ENCODE measurements at regions not wholly inside any gene's neighbourhood (a gene's known extent, or its start where the extent isn't known, plus 50 kb on each side); places are given as distances from the start of the nearest gene placed in this dataset.
"Not testable (repeated sequence)": the region's sequence is repeated elsewhere in the genome, so short reads cannot be mapped to it uniquely, and the experiment has no call there.

DNA sequence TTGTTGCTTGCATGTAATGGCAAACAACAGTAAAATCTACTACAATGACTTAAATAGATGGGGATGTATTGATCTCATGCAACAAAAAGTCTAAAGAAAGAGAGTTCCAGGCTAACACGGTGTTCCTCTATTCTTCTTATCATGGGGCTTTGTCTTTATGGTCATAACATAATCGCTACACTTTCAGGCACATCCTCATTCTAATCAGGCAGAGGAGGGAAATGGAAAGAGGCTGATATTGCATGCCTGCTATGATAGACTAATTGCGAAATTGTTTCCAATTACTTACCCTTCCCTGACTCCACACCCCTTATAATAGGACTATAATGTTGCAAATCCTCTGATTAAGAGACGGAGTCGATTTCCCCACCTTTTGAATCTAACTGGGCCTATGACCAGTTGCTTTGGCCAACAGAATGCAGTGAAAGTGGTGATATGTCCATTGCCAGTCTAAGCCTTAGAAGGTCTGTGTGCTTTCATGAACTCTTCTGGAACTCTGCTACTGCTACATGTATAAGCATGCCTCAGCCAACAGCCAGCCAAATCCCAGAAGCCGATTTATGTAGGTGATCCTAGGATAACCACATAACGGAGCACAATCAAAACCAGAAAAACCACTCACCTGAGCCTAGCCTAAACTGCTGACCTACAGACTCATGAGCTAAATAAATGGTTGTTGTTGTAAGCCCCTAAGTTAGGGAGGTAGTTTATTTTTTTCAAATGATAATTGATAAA, 180.3 kb upstream of the TACR1 start:
- no peaks in the 10 kb centered on the region for H3K4me1 ChIP-seq
- H3K27ac Mint-ChIP-seq: no peak overlapping the region
- no peak overlapping the region for H2AFZ ChIP-seq (replicated peaks)

DNA sequence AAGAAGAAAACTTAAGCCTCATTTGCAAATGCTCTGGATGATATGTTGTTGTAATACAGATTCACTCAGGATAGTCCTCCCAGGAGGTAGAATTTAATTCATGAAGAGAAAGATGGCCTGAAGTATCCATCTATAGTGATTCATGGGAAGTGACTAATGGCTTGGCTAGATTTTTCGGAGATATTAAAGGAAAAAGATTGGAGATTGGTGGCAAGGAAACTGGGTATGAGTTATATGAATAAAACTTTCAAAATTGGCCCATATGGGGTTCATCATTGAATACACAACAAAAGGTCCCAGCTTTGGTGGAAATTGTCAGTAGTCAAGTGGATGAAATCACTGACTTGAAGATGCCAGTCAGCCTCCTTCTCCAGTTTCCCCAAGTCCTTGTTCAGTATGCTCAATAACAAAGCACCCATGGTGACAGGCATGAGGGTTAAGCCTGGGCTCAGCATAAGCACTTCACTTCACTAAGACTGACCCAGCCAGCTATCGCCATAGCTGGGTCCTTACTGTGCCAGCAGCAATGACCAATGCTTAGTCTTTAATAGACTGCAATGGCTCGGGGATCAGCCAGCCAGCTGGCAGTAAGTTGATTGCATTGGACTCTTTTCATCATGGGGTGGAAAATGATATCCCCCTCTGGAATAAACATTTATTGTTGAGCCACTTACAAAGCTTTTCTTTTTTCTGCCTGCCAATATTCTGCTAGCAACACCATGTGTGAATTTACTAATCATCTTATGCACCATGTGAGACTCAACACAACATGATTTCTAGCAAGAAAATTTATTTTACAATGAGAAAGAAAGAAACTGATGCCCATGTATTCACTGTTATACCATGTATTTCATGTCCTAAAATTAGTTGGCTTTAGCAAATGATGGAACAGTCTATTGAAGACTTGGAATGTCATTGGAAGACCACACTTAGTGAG, 176.6 kb upstream of the TACR1 start:
- Histone ChIP-seq H3K79me2 (ENCODE audit: low read depth) (no peaks in the 10 kb centered on the region), H3K27ac (no peak overlapping the region), H3K9ac (no peak overlapping the region), H3K4me2 (no peak overlapping the region), H4K20me1 (ENCODE audit: low read depth) (no peaks in the 10 kb centered on the region), H2AFZ (replicated peaks) (no peak overlapping the region), H3F3A (ENCODE audit: low read depth) (no peaks in the 10 kb centered on the region), H3K36me3 (no peaks in the 10 kb centered on the region), H3K9me3 (ENCODE audit: low read depth) (no peaks in the 10 kb centered on the region), H3K4me3 (no peak overlapping the region), H3K27me3 (no peaks in the 10 kb centered on the region), H3K4me1 (no peaks in the 10 kb centered on the region)
- Mint-ChIP-seq H3K27ac (no peak overlapping the region), H3K9me3 (peaks cover 25% of the 10 kb centered on the region), H3K4me1 (peaks cover 8% of the 10 kb centered on the region), H3K4me3 (no peak overlapping the region), H3K36me3 (peaks cover 4% of the 10 kb centered on the region), H3K27me3 (ENCODE audit: insufficient read depth, low read depth) (no peaks in the 10 kb centered on the region)
- TF ChIP-seq, protein P1, sequence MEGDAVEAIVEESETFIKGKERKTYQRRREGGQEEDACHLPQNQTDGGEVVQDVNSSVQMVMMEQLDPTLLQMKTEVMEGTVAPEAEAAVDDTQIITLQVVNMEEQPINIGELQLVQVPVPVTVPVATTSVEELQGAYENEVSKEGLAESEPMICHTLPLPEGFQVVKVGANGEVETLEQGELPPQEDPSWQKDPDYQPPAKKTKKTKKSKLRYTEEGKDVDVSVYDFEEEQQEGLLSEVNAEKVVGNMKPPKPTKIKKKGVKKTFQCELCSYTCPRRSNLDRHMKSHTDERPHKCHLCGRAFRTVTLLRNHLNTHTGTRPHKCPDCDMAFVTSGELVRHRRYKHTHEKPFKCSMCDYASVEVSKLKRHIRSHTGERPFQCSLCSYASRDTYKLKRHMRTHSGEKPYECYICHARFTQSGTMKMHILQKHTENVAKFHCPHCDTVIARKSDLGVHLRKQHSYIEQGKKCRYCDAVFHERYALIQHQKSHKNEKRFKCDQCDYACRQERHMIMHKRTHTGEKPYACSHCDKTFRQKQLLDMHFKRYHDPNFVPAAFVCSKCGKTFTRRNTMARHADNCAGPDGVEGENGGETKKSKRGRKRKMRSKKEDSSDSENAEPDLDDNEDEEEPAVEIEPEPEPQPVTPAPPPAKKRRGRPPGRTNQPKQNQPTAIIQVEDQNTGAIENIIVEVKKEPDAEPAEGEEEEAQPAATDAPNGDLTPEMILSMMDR (IDR thresholded peaks at IDR 0.05): no peak
- TF ChIP-seq EZH2phosphoT487 (IDR thresholded peaks at IDR 0.05) (no peak), EZH2 (IDR thresholded peaks at IDR 0.05) (no peak)
- no peak for DNase-seq (ENCODE audit: low spot score)

More for the DNA sequence above, 180.3 kb upstream of the TACR1 start:
- no peaks in the 10 kb centered on the region for H3K9me3 ChIP-seq (ENCODE audit: low read depth)
- no peak overlapping the region for H3K4me3 ChIP-seq
- no peaks in the 10 kb centered on the region for H3K27me3 ChIP-seq
- no peaks in the 10 kb centered on the region for H3K79me2 ChIP-seq (ENCODE audit: low read depth)
- Mint-ChIP-seq H3K9me3 (no peaks in the 10 kb centered on the region), H3K4me1 (peaks cover 3% of the 10 kb centered on the region), H3K27me3 (ENCODE audit: insufficient read depth, low read depth) (no peaks in the 10 kb centered on the region), H3K4me3 (no peak overlapping the region), H3K36me3 (no peaks in the 10 kb centered on the region)
- no peak overlapping the region for H3K4me2 ChIP-seq
- H3K9ac ChIP-seq: no peak overlapping the region
- no peaks in the 10 kb centered on the region for H3F3A ChIP-seq (ENCODE audit: low read depth)
- no peaks in the 10 kb centered on the region for H4K20me1 ChIP-seq (ENCODE audit: low read depth)
- no peaks in the 10 kb centered on the region for H3K36me3 ChIP-seq
- no peak overlapping the region for H3K27ac ChIP-seq
- DNase-seq (ENCODE audit: low spot score): no peak
- TF ChIP-seq, protein P1 (IDR thresholded peaks at IDR 0.05): no peak
- TF ChIP-seq EZH2 (IDR thresholded peaks at IDR 0.05) (no peak), EZH2phosphoT487 (IDR thresholded peaks at IDR 0.05) (no peak)

- H3K36me3 ChIP-seq; H3F3A ChIP-seq (ENCODE audit: low read depth); H3K4me3 ChIP-seq; H3K4me1 ChIP-seq; H3K27me3 ChIP-seq; H3K27ac ChIP-seq; H3K27me3 Mint-ChIP-seq (ENCODE audit: insufficient read depth, low read depth); H3K9ac ChIP-seq; H3K4me3 Mint-ChIP-seq; H3K36me3 Mint-ChIP-seq; H4K20me1 ChIP-seq (ENCODE audit: low read depth); H3K79me2 ChIP-seq (ENCODE audit: low read depth); H3K4me1 Mint-ChIP-seq; H3K9me3 ChIP-seq (ENCODE audit: low read depth): not testable (repeated sequence)
- Mint-ChIP-seq H3K9me3 (peaks cover 38% of the 10 kb centered on the region), H3K27ac (peak overlapping the region; percentile 82)
- peak; percentile 73 for DNase-seq (ENCODE audit: low spot score)
- H2AFZ ChIP-seq (replicated peaks): peak overlapping the region; percentile 68
- H3K4me2 ChIP-seq: peak overlapping the region; percentile 42
Measured at GRCh38 chr2:75374414-75374957, 175.2 kb upstream of the TACR1 start.

All from neural progenitor cell (in vitro differentiated cells).